HCT116 (cell line): ENCODE measurements at regions not wholly inside any gene's neighbourhood (a gene's known extent, or its start where the extent isn't known, plus 50 kb on each side); places are given as distances from the start of the nearest gene placed in this dataset.

ENCODE experiments used
- ATAC-seq: fragments of 200-7000 bp; cut with Tn5 transposase; 2 replicates; pipeline ENCODE4 v1.9.1; 2020; ENCODE audit warnings: mild to moderate bottlenecking, moderate library complexity
- BruUV-seq: library from RNA; stranded (reverse); fragments of 400-500 nt; replicated peaks from 2 replicates; lab custom pipeline; 2021; lab: Mats Ljungman, UMichigan
- CTCF ChIA-PET: fragments of 300-600 bp; sonication (Branson Sonifier 250); formaldehyde crosslinking; loops from one replicate; lab custom pipeline; 2021; ENCODE audit warnings: antibody characterized with exemption; lab: Charles Lee
- POLR2A ChIA-PET: fragments of 300-600, 350-600 bp; sonication (Branson Sonifier 250); formaldehyde crosslinking; loops from one replicate; lab custom pipeline; 2021; ENCODE audit warnings: antibody characterized with exemption; lab: Charles Lee
- RAD21 ChIA-PET, 2 experiments: fragments of 300-600 bp; sonication (Branson Sonifier 250); formaldehyde crosslinking; loops; one replicate each; lab custom pipeline; 2023; ENCODE audit warnings: low total read pairs in 2 of 2; ENCODE audit not compliant: uncharacterized antibody in 2 of 2, unreplicated experiment in 2 of 2, low non-redundant PET in 1 of 2; lab: Charles Lee
- DNase-seq: peaks from one replicate; pipeline ENCODE4 v3.0.0-alpha.2; 2010; ENCODE audit warnings: low read depth, low spot score
- H2AFZ ChIP-seq: fragments of 200-600 bp; shearing (Covaris generic), sonication (generic); 2 replicates; pipeline ENCODE4 v1.6.1; 2017; ENCODE audit warnings: low read depth, mixed run types, mixed read lengths, antibody characterized with exemption, low read length; ENCODE audit not compliant: poor library complexity, severe bottlenecking
- H3K27ac ChIP-seq: 2 replicates; pipeline ENCODE4 v1.5.1; 2012; ENCODE audit warnings: low read depth, low read length
- H3K27me3 ChIP-seq: fragments of 200-600 bp; sonication (generic); 2 replicates; pipeline ENCODE4 v1.6.1; 2016; ENCODE audit warnings: mixed run types, low read length, mixed read lengths; ENCODE audit not compliant: insufficient read depth
- H3K36me3 ChIP-seq, 2 experiments: fragments of 200-500 bp in 1 of 2; fragments of 200-600 bp in 1 of 2; sonication (Bioruptor generic) in 1 of 2; sonication (generic) in 1 of 2; 2 replicates each; pipeline versions ENCODE4 v1.5.1 to v1.6.1; 2014 to 2016; ENCODE audit warnings: low read length in 2 of 2, inconsistent platforms in 1 of 2, mixed read lengths in 1 of 2, mixed run types in 1 of 2; ENCODE audit not compliant: insufficient read depth in 2 of 2, control insufficient read depth in 1 of 2
- H3K4me1 ChIP-seq, 2 experiments: fragments of 200-600 bp in 1 of 2; sonication (generic) in 1 of 2; 2 replicates each; pipeline versions ENCODE4 v1.5.1 to v1.6.1; 2012 to 2017; ENCODE audit warnings: low read length in 2 of 2, inconsistent platforms in 1 of 2, mild to moderate bottlenecking in 1 of 2, mixed read lengths in 1 of 2, mixed run types in 1 of 2, moderate library complexity in 1 of 2; ENCODE audit not compliant: insufficient read depth in 2 of 2, control insufficient read depth in 1 of 2
- H3K4me2 ChIP-seq: fragments of 200-600 bp; sonication (generic); 2 replicates; pipeline ENCODE4 v1.6.1; 2017; ENCODE audit warnings: mixed run types, low read length, mixed read lengths
- H3K4me3 ChIP-seq, 2 experiments: fragments of 200-600 bp in 1 of 2; sonication (generic) in 1 of 2; replicated peaks in 1 of 2; 2 replicates each; pipeline ENCODE4 v1.5.1; 2011 to 2016; ENCODE audit warnings: low read length in 2 of 2, control low read depth in 1 of 2, low read depth in 1 of 2, mild to moderate bottlenecking in 1 of 2, mixed read lengths in 1 of 2, mixed run types in 1 of 2
- H3K79me2 ChIP-seq: fragments of 200-600 bp; sonication (generic); 2 replicates; pipeline ENCODE4 v1.6.1; 2017; ENCODE audit warnings: mild to moderate bottlenecking, mixed run types, low read length, moderate library complexity, mixed read lengths; ENCODE audit not compliant: insufficient read depth
- H3K9ac ChIP-seq: fragments of 200-600 bp; sonication (generic); 2 replicates; pipeline ENCODE4 v1.6.1; 2016; ENCODE audit warnings: low read length, mixed read lengths
- H3K9me2 ChIP-seq: fragments of 200-600 bp; sonication (generic), shearing (Covaris generic); 2 replicates; pipeline ENCODE4 v1.6.1; 2017; ENCODE audit warnings: mixed run types, mild to moderate bottlenecking, moderate library complexity; ENCODE audit not compliant: insufficient read depth
- H3K9me3 ChIP-seq, 2 experiments: fragments of 200-500 bp in 1 of 2; fragments of 200-600 bp in 1 of 2; sonication (Bioruptor generic) in 1 of 2; sonication (generic) in 1 of 2; 2 replicates each; pipeline ENCODE4 v1.6.1; 2014 to 2017; ENCODE audit warnings: low read length in 2 of 2, mixed read lengths in 2 of 2, inconsistent platforms in 1 of 2, low read depth in 1 of 2, mild to moderate bottlenecking in 1 of 2, mixed run types in 1 of 2, moderate library complexity in 1 of 2; ENCODE audit not compliant: control insufficient read depth in 1 of 2, insufficient read depth in 1 of 2
- H4K20me1 ChIP-seq: fragments of 200-600 bp; sonication (generic), shearing (Covaris generic); 2 replicates; pipeline ENCODE4 v1.6.1; 2017; ENCODE audit warnings: mixed run types, mild to moderate bottlenecking, moderate library complexity; ENCODE audit not compliant: insufficient read depth
- ATF3 ChIP-seq: IDR thresholded peaks from 2 replicates; pipeline ENCODE4 v1.6.1; 2012
- CEBPB ChIP-seq: IDR thresholded peaks from 2 replicates; pipeline ENCODE4 v1.6.1; 2012; ENCODE audit warnings: low read depth
- CTCF ChIP-seq, 3 experiments: fragments of 200-600 bp in 1 of 3; sonication (generic) in 1 of 3; IDR thresholded peaks in 2 of 3; conservative IDR thresholded peaks in 1 of 3; 2 replicates each; pipeline ENCODE4 v1.5.1; 2012 to 2017; ENCODE audit warnings: low read depth in 2 of 3, low read length in 2 of 3, antibody characterized with exemption in 1 of 3, borderline replicate concordance in 1 of 3, control low read depth in 1 of 3, mild to moderate bottlenecking in 1 of 3, mixed read lengths in 1 of 3, mixed run types in 1 of 3, moderate library complexity in 1 of 3; ENCODE audit not compliant: insufficient read depth in 1 of 3
- ELF1 ChIP-seq: IDR thresholded peaks from 2 replicates; pipeline ENCODE4 v1.6.1; 2012; ENCODE audit warnings: low read depth, borderline replicate concordance
- EZH2phosphoT487 ChIP-seq: fragments of 200-600 bp; IDR thresholded peaks from 2 replicates; pipeline ENCODE4 v1.6.1; 2018; ENCODE audit warnings: antibody characterized with exemption, borderline replicate concordance
- JUND ChIP-seq: IDR thresholded peaks from 2 replicates; pipeline ENCODE4 v1.6.1; 2012
- MAX ChIP-seq: IDR thresholded peaks from 2 replicates; pipeline ENCODE4 v1.6.1; 2012
- POLR2A ChIP-seq: IDR thresholded peaks from 2 replicates; pipeline ENCODE4 v1.7.0; 2011; ENCODE audit warnings: borderline replicate concordance; ENCODE audit not compliant: insufficient read depth, insufficient read length; ENCODE audit errors: extremely low read depth
- POLR2AphosphoS5 ChIP-seq: IDR thresholded peaks from 2 replicates; pipeline ENCODE4 v1.6.1; 2011; ENCODE audit warnings: mild to moderate bottlenecking, low read depth, low read length, moderate library complexity
- RAD21 ChIP-seq: IDR thresholded peaks from 2 replicates; pipeline ENCODE4 v1.6.1; 2012; ENCODE audit warnings: low read depth, mild to moderate bottlenecking
- REST ChIP-seq: IDR thresholded peaks from 2 replicates; pipeline ENCODE4 v1.6.1; 2012; ENCODE audit warnings: low read depth
- SIN3A ChIP-seq: IDR thresholded peaks from 2 replicates; pipeline ENCODE4 v1.6.1; 2012; ENCODE audit warnings: low read depth
- SP1 ChIP-seq: IDR thresholded peaks from 2 replicates; pipeline ENCODE4 v1.6.1; 2012; ENCODE audit warnings: low read depth
- YY1 ChIP-seq: IDR thresholded peaks from 2 replicates; pipeline ENCODE4 v1.6.1; 2011; ENCODE audit warnings: low read length, low read depth, moderate library complexity, mild to moderate bottlenecking; ENCODE audit not compliant: insufficient replicate concordance; ENCODE audit errors: extremely low read depth
- ZFX ChIP-seq: fragments of 450-650 bp; IDR thresholded peaks from 2 replicates; pipeline ENCODE4 v1.6.1; 2017
- ZNF274 ChIP-seq: fragments of 200-500 bp; sonication (Bioruptor generic); IDR thresholded peaks from 2 replicates; pipeline ENCODE4 v1.6.1; 2014; ENCODE audit warnings: mild to moderate bottlenecking, low read depth, low read length, inconsistent platforms
- intact Hi-C: fragments of 100-400 bp; cut with micrococcal nuclease; formaldehyde crosslinking; loops from 2 replicates; pipeline ENCODE4 v1.10.0; 2022

- no peaks in the 10 kb centered on the region for H3K27me3 ChIP-seq
- RAD21 ChIA-PET: no interaction called here
- H3K79me2 ChIP-seq: no peaks in the 10 kb centered on the region
- H2AFZ ChIP-seq: no peak overlapping the region
- H3K4me3 ChIP-seq: no peak overlapping the region
- H3K9me3 ChIP-seq: peaks cover 0 to 15% of the 10 kb centered on the region in 2 experiments; a peak in 3 of 4 replicates
- no peaks in the 10 kb centered on the region for H3K9me2 ChIP-seq
- no TSS peak for BruUV-seq
- POLR2A ChIA-PET: no interaction called here
- intact Hi-C loops: no loop called here
- no peak overlapping the region for H3K4me2 ChIP-seq
- H3K27ac ChIP-seq: no peak overlapping the region
- H3K4me1 ChIP-seq: no peaks in the 10 kb centered on the region
- CTCF ChIA-PET: no interaction called here
- H4K20me1 ChIP-seq: no peaks in the 10 kb centered on the region
- DNase-seq: no peak
- no peak for ATAC-seq
- H3K9ac ChIP-seq: no peak overlapping the region
- no peaks in the 10 kb centered on the region for H3K36me3 ChIP-seq
- TF ChIP-seq SP1: no peak
- no peak for TF ChIP-seq POLR2A
- TF ChIP-seq CEBPB: no peak
- no peak for TF ChIP-seq RAD21
- no peak for TF ChIP-seq ATF3
- no peak for TF ChIP-seq JUND
- TF ChIP-seq ZFX: no peak
- TF ChIP-seq EZH2phosphoT487: no peak
- no peak for TF ChIP-seq ZNF274
- no peak for TF ChIP-seq ELF1
- no peak for TF ChIP-seq YY1
- no peak for TF ChIP-seq SIN3A
- TF ChIP-seq MAX: no peak
- TF ChIP-seq POLR2AphosphoS5: no peak
Observed at GRCh38 chr18:42564761-42565160, 550.7 kb downstream of the RIT2 start.

GRCh38 chr18:42568773-42569172, 546.7 kb downstream of the RIT2 start:
- Histone ChIP-seq H4K20me1 (no peaks in the 10 kb centered on the region), H3K27ac (no peak overlapping the region), H3K9ac (no peak overlapping the region), H3K36me3 (no peaks in the 10 kb centered on the region), H3K27me3 (no peaks in the 10 kb centered on the region), H3K4me1 (no peaks in the 10 kb centered on the region), H2AFZ (no peak overlapping the region), H3K9me2 (no peaks in the 10 kb centered on the region), H3K4me2 (no peak overlapping the region), H3K9me3 (peaks cover 0 to 13% of the 10 kb centered on the region in 2 experiments; a peak in 3 of 4 replicates), H3K4me3 (no peak overlapping the region), H3K79me2 (no peaks in the 10 kb centered on the region)
- intact Hi-C loops: no loop called here
- no peak for ATAC-seq
- ChIA-PET RAD21 (no interaction called here), POLR2A (no interaction called here), CTCF (no interaction called here)
- DNase-seq: no peak
- BruUV-seq: no TSS peak
- TF ChIP-seq RAD21: no peak
- TF ChIP-seq REST: no peak
- no peak for TF ChIP-seq ATF3
- TF ChIP-seq ZNF274: no peak
- TF ChIP-seq CTCF (IDR thresholded peaks at IDR 0.05 in 2 of 3, conservative IDR thresholded peaks at IDR 0.05 in 1 of 3; ENCODE audit: borderline replicate concordance in 1 of 3, insufficient read depth in 1 of 3, low read depth in 2 of 3, low read length in 2 of 3): no peak
- no peak for TF ChIP-seq YY1
- no peak for TF ChIP-seq POLR2A
- no peak for TF ChIP-seq EZH2phosphoT487
